DND-41 (cell line): ENCODE measurements at regions not wholly inside any gene's neighbourhood (a gene's known extent, or its start where the extent isn't known, plus 50 kb on each side); places are given as distances from the start of the nearest gene placed in this dataset.

Source experiments
- ATAC-seq: fragments of 200-7000 bp; cut with Tn5 transposase; 3 replicates; pipeline ENCODE4 v1.9.1; 2021; ENCODE audit warnings: low read depth; ENCODE audit not compliant: insufficient read depth
- DNase-seq: peaks from one replicate; pipeline ENCODE4 v3.0.0-alpha.2; 2020
- H2AFZ ChIP-seq: 2 replicates; pipeline ENCODE4 v1.6.0; 2012; ENCODE audit warnings: low read depth, low read length
- H3K27ac ChIP-seq: 2 replicates; pipeline ENCODE4 v1.5.1; 2012; ENCODE audit warnings: low read length, inconsistent platforms
- H3K27me3 ChIP-seq: fragments of 200-600 bp; sonication (generic); 2 replicates; pipeline ENCODE4 v1.6.0; 2012; ENCODE audit warnings: low read length, mild to moderate bottlenecking, inconsistent platforms; ENCODE audit not compliant: insufficient read depth, poor library complexity
- H3K36me3 ChIP-seq: 2 replicates; pipeline ENCODE4 v1.5.1; 2012; ENCODE audit warnings: low read length, inconsistent platforms; ENCODE audit not compliant: insufficient read depth
- H3K4me1 ChIP-seq: 2 replicates; pipeline ENCODE4 v1.5.1; 2012; ENCODE audit warnings: mild to moderate bottlenecking, low read length; ENCODE audit not compliant: insufficient read depth
- H3K4me2 ChIP-seq: 2 replicates; pipeline ENCODE4 v1.6.0; 2012; ENCODE audit warnings: mild to moderate bottlenecking, moderate library complexity, low read length, inconsistent platforms; ENCODE audit not compliant: insufficient read depth
- H3K4me3 ChIP-seq, 2 experiments: fragments of 200-600 bp in 1 of 2; shearing (Covaris generic) in 1 of 2; 2 replicates each; pipeline ENCODE4 v1.5.1; 2012 to 2016; ENCODE audit warnings: inconsistent platforms in 2 of 2, low read length in 2 of 2, mild to moderate bottlenecking in 2 of 2, low read depth in 1 of 2, moderate library complexity in 1 of 2
- H3K79me2 ChIP-seq: 2 replicates; pipeline ENCODE4 v1.6.0; 2012; ENCODE audit warnings: low read length, inconsistent platforms; ENCODE audit not compliant: insufficient read depth
- H3K9ac ChIP-seq: 2 replicates; pipeline ENCODE4 v1.6.0; 2012; ENCODE audit warnings: low read depth, mild to moderate bottlenecking, inconsistent platforms, low read length, moderate library complexity
- H3K9me3 ChIP-seq: 2 replicates; pipeline ENCODE4 v1.5.1; 2012; ENCODE audit warnings: low read length, moderate library complexity, mild to moderate bottlenecking, inconsistent platforms; ENCODE audit not compliant: insufficient read depth, severe bottlenecking
- H4K20me1 ChIP-seq: 2 replicates; pipeline ENCODE4 v1.6.0; 2012; ENCODE audit warnings: low read length; ENCODE audit not compliant: insufficient read depth
- CTCF ChIP-seq: IDR thresholded peaks from 2 replicates; pipeline ENCODE4 v1.5.1; 2012; ENCODE audit warnings: borderline replicate concordance, low read length, moderate library complexity, mild to moderate bottlenecking; ENCODE audit not compliant: poor library complexity, severe bottlenecking; ENCODE audit errors: extremely low read depth
- EZH2 ChIP-seq: IDR thresholded peaks from 3 replicates; pipeline ENCODE4 v1.6.1; 2012; ENCODE audit warnings: borderline replicate concordance, low read depth, mild to moderate bottlenecking, moderate library complexity, low read length, inconsistent platforms; ENCODE audit not compliant: severe bottlenecking

- no peaks in the 10 kb centered on the region for H3K9me3 ChIP-seq
- H2AFZ ChIP-seq = no peak overlapping the region
- no peak for TF ChIP-seq EZH2
- TF ChIP-seq CTCF = no peak
- DNase-seq (no peak), ATAC-seq (no peak)
- no peak overlapping the region for H3K4me2 ChIP-seq
- no peak overlapping the region for H3K27ac ChIP-seq
- H3K4me1 ChIP-seq = no peaks in the 10 kb centered on the region
- no peaks in the 10 kb centered on the region for H4K20me1 ChIP-seq
- H3K27me3 ChIP-seq = no peaks in the 10 kb centered on the region
- no peak overlapping the region for H3K4me3 ChIP-seq
- no peaks in the 10 kb centered on the region for H3K79me2 ChIP-seq
- H3K36me3 ChIP-seq = no peaks in the 10 kb centered on the region
- no peak overlapping the region for H3K9ac ChIP-seq
Observed at GRCh38 chr2:18093196-18093595, 214.7 kb downstream of the KCNS3 start.

GRCh38 chr2:18092760-18093159 is 214.3 kb downstream of the KCNS3 start:
- no peaks in the 10 kb centered on the region for H3K36me3 ChIP-seq
- H3K4me3 ChIP-seq = no peak overlapping the region
- no peak for ATAC-seq
- no peaks in the 10 kb centered on the region for H3K27me3 ChIP-seq
- H3K79me2 ChIP-seq = no peaks in the 10 kb centered on the region
- no peaks in the 10 kb centered on the region for H3K4me1 ChIP-seq
- no peak overlapping the region for H3K27ac ChIP-seq
- TF ChIP-seq EZH2 = no peak
- TF ChIP-seq CTCF = no peak
- DNase-seq = no peak
- H4K20me1 ChIP-seq = no peaks in the 10 kb centered on the region
- no peak overlapping the region for H2AFZ ChIP-seq
- no peak overlapping the region for H3K9ac ChIP-seq
- H3K9me3 ChIP-seq = no peaks in the 10 kb centered on the region
- H3K4me2 ChIP-seq = no peak overlapping the region

- H3K9me3 ChIP-seq = no peaks in the 10 kb centered on the region
- H3K4me3 ChIP-seq = no peak overlapping the region
- DNase-seq (no peak), ATAC-seq (no peak)
- no peak overlapping the region for H2AFZ ChIP-seq
- no peaks in the 10 kb centered on the region for H3K79me2 ChIP-seq
- no peak for TF ChIP-seq CTCF
- no peak for TF ChIP-seq EZH2
- H3K27ac ChIP-seq = no peak overlapping the region
- no peaks in the 10 kb centered on the region for H3K4me1 ChIP-seq
- no peak overlapping the region for H3K4me2 ChIP-seq
- no peak overlapping the region for H3K9ac ChIP-seq
- H3K36me3 ChIP-seq = no peaks in the 10 kb centered on the region
- no peaks in the 10 kb centered on the region for H4K20me1 ChIP-seq
- H3K27me3 ChIP-seq = no peaks in the 10 kb centered on the region
Observed at GRCh38 chr2:18085593-18085992, 207.1 kb downstream of the KCNS3 start.

GRCh38 chr2:18084376-18084775 is 205.9 kb downstream of the KCNS3 start:
- Histone ChIP-seq H3K79me2 (no peaks in the 10 kb centered on the region), H3K9me3 (no peaks in the 10 kb centered on the region), H3K36me3 (no peaks in the 10 kb centered on the region), H3K9ac (no peak overlapping the region), H3K4me2 (no peak overlapping the region), H4K20me1 (no peaks in the 10 kb centered on the region), H2AFZ (no peak overlapping the region), H3K27me3 (no peaks in the 10 kb centered on the region), H3K4me1 (no peaks in the 10 kb centered on the region), H3K27ac (no peak overlapping the region), H3K4me3 (no peak overlapping the region)
- TF ChIP-seq CTCF = no peak
- TF ChIP-seq EZH2 = no peak
- DNase-seq (no peak), ATAC-seq (no peak)
